GM21360 (cell line): ENCODE measurements at regions not wholly inside any gene's neighbourhood (a gene's known extent, or its start where the extent isn't known, plus 50 kb on each side); places are given as distances from the start of the nearest gene placed in this dataset.
"Not testable (repeated sequence)": the region's sequence is repeated elsewhere in the genome, so short reads cannot be mapped to it uniquely, and the experiment has no call there.

ENCODE experiments used
- ATAC-seq: cut with Tn5 transposase; IDR thresholded peaks from one replicate; pipeline ENCODE4 v1.9.1; 2021; ENCODE audit warnings: mild to moderate bottlenecking, moderate library complexity; ENCODE audit not compliant: unreplicated experiment

DNA sequence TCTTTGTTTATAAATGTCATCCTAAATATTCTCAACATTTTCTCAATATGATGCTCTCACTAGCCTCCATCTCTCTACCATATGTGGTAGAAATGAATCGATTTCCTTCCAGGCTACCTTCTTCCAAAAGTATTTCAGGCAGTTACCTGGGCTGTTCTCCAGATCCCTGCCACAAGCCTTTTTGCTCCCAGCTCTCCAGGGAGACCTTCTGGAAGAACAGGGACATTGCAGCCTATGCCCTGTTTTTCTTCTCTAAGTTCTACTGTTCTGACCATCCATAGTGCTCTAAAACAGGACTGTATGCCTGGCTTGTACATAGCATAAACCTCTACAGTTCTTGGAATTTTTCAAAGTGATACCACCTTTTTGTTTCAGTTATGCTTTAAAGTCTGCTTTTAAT is 552.8 kb downstream of the ANKRD7 start:
- ATAC-seq, result no peak

DNA sequence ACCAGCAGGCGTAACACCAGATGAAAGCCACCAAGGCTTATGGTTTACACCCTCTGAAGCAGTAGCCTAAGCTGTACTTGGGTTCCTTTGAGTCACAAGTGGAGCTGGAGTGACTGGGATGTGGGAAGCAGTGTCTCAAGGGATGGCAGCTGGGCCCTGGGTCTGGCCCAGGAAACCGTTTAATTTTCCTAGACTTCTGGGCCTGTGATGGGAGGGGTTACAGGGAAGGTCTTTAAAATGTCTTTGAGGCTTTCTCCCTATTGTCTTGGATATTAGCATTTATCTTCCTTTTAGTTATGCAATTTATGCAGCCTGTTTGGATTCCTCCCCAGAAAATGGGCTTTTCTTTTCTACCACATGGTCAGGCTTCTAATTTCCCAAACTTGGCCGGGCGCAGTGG is 568.2 kb downstream of the ANKRD7 start:
- ATAC-seq, result no peak

- no peak for ATAC-seq
These were observed 569.1 kb downstream of the ANKRD7 start for GRCh38 chr7:118793582-118793981.

DNA sequence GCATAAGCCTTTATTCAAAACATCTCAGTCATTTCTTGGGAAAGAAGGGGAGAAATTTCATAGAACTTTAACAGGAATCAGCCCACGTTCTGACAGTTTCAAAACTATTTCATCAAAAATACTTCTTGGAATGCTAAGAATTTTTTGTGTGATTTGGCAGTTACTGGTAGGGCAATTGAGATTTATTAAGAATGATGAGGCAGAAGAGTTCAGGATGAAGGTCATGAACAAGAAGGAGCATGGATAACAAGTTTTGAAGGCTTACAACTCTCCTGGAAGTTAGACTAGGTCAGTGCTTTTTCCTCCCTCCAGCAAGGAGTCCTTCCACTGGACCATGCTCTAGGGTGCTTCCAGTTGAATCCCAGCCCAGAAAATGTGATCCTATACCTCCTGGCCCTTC is 569.9 kb downstream of the ANKRD7 start:
- ATAC-seq, result no peak

DNA sequence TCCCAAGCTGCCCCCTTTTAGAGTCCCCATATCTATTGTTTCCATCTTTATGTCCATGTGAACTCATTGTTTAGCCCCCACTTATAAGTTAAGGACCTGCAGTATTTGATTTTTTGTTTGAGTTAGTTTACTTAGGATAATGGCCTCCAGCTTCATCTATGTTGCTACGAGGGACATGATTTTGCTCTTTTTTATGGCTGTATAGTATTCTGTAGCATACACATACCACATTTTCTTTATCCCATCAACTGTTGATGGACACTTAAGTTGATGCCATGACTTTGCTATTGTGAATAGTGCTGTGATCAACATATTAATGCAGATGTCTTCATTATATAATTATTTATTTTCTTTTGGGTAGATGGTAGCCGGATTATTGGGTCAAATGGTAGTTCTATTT is 576.9 kb downstream of the ANKRD7 start:
- ATAC-seq, result no peak

DNA sequence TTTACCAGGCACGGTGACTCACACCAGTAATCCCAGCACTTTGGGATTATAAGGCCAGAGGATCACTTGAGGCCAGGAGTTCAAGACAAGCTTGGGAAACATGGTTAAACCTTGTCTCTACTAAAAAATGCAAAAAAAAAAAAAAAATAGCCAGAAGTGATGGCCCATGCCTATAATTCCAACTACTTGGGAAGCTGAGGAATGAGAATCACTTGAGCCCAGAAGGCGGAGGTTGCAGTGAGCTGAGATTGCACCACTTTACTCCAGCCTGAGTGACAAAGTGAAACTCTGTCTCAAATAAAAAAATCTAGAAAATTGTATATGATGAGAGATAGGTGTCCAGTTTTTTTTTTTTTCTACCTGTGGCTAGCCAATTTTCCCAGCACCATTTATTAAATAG is 578.2 kb downstream of the ANKRD7 start:
- no peak for ATAC-seq

- ATAC-seq, result no peak
These were observed 601.7 kb downstream of the ANKRD7 start for GRCh38 chr7:118826246-118826645.

DNA sequence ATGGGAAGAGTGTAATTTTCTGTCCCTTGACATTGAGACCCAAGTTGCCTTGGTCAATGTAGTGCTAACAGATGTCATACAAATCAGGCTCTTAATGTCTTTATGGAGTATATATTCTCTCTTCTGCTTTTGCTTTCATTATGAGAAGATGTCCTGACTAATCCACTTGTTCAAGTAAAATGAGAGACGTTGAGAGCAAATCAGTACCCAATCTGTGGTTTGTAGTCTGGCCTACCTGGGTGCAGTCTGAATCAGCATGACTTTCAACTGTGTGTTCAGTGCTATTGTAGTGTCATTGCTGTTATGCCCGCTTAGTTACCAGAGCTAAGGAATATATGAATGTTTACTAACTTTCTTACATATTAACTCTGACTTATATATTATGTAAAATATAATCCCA is 612.4 kb downstream of the ANKRD7 start:
- peak; percentile 97 for ATAC-seq

DNA sequence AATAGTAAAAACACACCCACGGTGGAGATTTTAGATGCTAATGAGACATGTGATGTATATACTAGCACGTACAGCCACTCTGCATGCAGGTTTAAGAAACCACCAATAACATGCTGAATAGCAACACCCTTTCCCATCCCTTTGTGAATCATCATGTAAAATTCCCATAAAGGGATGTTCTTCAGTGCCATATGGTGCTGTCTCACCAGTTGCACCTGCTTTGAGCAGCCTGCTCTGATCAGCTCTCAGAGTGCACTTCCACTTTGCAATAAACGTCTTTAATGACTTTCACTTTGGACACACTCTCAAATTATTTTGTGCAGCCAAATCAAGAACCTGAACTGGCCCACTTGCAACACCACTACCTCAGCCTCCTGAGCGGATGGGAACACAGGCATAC is 615.0 kb downstream of the ANKRD7 start:
- no peak for ATAC-seq

DNA sequence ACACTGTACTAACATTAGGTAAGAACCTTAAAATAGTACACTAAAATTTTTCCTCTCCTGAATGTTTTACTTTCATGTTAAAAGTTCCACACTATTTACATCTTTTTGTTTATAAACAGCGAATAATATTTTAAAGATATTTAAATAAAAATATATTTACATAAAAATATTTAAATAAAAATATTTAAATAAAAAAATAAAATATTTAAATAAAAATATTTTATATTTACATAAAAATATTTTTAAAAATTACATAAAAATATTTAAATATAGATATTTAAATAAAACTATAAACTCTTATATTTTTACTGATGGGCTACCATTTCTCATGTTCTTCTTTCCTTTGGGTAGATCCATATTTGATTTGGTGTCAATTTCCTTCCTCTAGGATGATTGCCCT is 619.0 kb downstream of the ANKRD7 start:
- no peak for ATAC-seq

GRCh38 chr7:118844748-118845147 is 620.2 kb downstream of the ANKRD7 start:
- ATAC-seq, result no peak

- no peak for ATAC-seq
These were observed 621.3 kb downstream of the ANKRD7 start for GRCh38 chr7:118845791-118846190.

- ATAC-seq, result no peak
These were observed 622.5 kb downstream of the ANKRD7 start for GRCh38 chr7:118846977-118847376.

GRCh38 chr7:118855290-118855689 is 630.8 kb downstream of the ANKRD7 start:
- ATAC-seq, result no peak

- ATAC-seq, result no peak
These were observed 634.2 kb downstream of the ANKRD7 start for GRCh38 chr7:118858651-118859149.

GRCh38 chr7:118861581-118861980 is 637.1 kb downstream of the ANKRD7 start:
- no peak for ATAC-seq

- ATAC-seq, result no peak
These were observed 638.2 kb downstream of the ANKRD7 start for GRCh38 chr7:118862740-118863139.

DNA sequence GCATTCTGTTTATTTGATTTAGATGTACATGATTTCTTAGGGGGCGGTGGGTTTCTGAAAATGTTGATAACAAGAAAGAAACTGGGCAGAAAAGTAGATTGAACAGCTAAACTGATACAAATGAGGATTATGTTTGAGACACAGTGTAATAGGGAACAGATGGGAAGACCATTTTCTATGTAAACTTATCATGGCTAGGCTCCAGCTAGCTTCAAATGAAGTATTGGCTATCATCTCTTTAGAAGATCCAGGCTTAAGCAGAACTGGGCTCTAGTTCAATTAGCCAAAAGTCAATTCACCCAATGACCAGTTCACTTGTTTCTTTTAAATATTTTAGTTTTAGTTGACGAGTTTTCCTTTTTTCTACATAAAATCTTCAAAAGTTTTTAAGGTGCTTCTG is 639.5 kb downstream of the ANKRD7 start:
- ATAC-seq, result no peak

DNA sequence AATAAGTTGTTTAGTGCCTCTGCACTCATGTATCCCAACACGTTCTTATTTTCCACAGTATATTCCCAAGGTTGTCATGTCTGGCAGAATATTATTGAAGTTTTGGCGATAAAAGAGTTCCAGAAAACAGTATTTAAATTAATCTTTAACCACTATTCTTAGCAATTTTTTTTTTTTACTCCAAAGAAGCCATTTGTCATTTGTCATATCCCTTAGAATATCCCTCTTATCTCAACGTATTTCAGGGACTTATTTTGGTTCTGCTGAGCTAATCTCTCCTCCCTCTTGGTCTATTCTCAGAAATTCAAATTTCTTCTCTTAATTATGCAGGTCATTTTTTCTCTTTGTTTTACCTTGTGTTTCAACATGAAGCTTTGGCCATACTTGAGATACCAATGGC is 643.4 kb downstream of the ANKRD7 start:
- no peak for ATAC-seq

GRCh38 chr7:118869141-118869540 is 644.6 kb downstream of the ANKRD7 start:
- not testable (repeated sequence) for ATAC-seq

GRCh38 chr7:118870187-118870586 is 645.7 kb downstream of the ANKRD7 start:
- ATAC-seq, result no peak

GRCh38 chr7:118872568-118872967 is 648.1 kb downstream of the ANKRD7 start:
- no peak for ATAC-seq

GRCh38 chr7:118877187-118877586 is 652.7 kb downstream of the ANKRD7 start:
- no peak for ATAC-seq

DNA sequence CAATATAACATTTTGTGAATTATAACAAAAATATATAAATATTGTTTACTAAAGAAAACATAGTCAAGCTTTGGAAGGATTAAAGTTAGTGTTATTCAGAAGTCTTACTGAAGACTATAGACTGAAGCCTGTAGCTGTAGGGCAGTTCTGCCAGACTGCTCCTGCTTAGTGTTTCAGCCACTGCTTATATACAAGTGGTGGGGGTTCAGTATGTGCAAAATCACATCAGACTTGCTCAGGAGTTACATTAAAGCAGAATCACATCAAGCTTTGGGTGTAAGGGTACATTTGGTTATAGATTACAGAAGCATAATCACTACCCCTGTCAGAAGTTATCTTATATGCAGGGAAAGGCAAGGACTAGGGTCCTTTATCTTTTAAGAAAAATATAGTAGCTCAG is 653.8 kb downstream of the ANKRD7 start:
- ATAC-seq, result no peak
